Tibial artery (tissue), 4 donors: ENCODE measurements at regions not wholly inside any gene's neighbourhood (a gene's known extent, or its start where the extent isn't known, plus 50 kb on each side); places are given as distances from the start of the nearest gene placed in this dataset.

Experiments
- DNase-seq, 2 donors: peaks; one replicate each; pipeline ENCODE4 v3.0.0-alpha.2; 2019
- H3K27ac ChIP-seq, 2 donors: fragments of 200-600 bp; sonication (generic) in 1 of 2; 1 replicate in 1 of 2; 2 replicates in 1 of 2; pipeline ENCODE4 v1.5.1; 2018 to 2019; ENCODE audit warnings: mild to moderate bottlenecking in 1 of 2
- H3K27me3 ChIP-seq, 2 donors: fragments of 200-600 bp; sonication (generic) in 1 of 2; one replicate each; pipeline versions ENCODE4 v1.5.1 to v1.6.0; 2016 to 2019
- H3K36me3 ChIP-seq, 3 donors: fragments of 200-600 bp; sonication (generic) in 2 of 3; one replicate each; pipeline ENCODE4 v1.5.1; 2016 to 2019; ENCODE audit warnings: mild to moderate bottlenecking in 2 of 3
- H3K4me1 ChIP-seq, 4 donors: fragments of 200-600 bp; sonication (generic) in 2 of 4; 1 replicate in 3 of 4; 2 replicates in 1 of 4; pipeline ENCODE4 v1.5.1; 2016 to 2019
- H3K4me3 ChIP-seq, 2 donors: fragments of 200-600 bp; sonication (generic) in 1 of 2; 1 replicate in 1 of 2; 2 replicates in 1 of 2; pipeline ENCODE4 v1.5.1; 2018 to 2019; ENCODE audit warnings: mild to moderate bottlenecking in 2 of 2
- H3K9me3 ChIP-seq, 3 donors: fragments of 200-600 bp; sonication (generic) in 1 of 3; one replicate each; pipeline ENCODE4 v1.5.1; 2016 to 2019
- intact Hi-C: fragments of 100-400 bp; cut with DNase I; formaldehyde crosslinking; loops from one replicate; pipeline ENCODE4 v1.15.0; 2023; ENCODE audit warnings: low total_unique reads
- TF ChIP-seq, protein P1 (sequence below), 2 experiments: fragments of 200-600 bp in 1 of 2; fragments of 450-650 bp in 1 of 2; IDR thresholded peaks; one replicate each; pipeline ENCODE4 v1.5.1; 2017 to 2019; ENCODE audit warnings: antibody characterized with exemption in 2 of 2, mild to moderate bottlenecking in 1 of 2, moderate library complexity in 1 of 2

DNA sequence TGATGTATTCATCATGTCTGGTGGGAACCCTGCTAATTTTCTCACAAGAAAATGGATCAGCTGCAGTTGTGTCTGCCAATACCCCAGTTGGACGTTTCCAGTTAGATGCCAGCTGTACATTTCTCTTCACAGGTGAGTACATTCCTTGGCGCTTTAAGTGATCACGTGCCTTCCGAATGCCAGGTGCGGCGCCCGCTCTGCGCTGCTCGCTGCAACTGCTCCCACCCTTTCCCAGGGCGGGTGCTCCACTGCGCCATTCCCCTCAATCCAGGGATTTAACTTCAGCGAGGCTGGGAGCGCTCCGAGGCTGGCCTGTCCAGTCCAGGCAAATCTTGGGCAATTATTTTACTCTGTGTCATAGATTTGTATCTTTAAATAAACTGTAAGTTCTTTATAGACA, 225.0 kb upstream of the RAB6C start:
- intact Hi-C loops, result no loop called here
- no peaks in the 10 kb centered on the region for H3K36me3 ChIP-seq
- no peak overlapping the region for H3K27ac ChIP-seq
- H3K27me3 ChIP-seq, result no peaks in the 10 kb centered on the region
- no peaks in the 10 kb centered on the region for H3K9me3 ChIP-seq
- H3K4me1 ChIP-seq, result peaks cover 0 to 10% (median 3%) of the 10 kb centered on the region in 4 donors
- no peak overlapping the region for H3K4me3 ChIP-seq
- DNase-seq, result no peak
- TF ChIP-seq, protein P1, sequence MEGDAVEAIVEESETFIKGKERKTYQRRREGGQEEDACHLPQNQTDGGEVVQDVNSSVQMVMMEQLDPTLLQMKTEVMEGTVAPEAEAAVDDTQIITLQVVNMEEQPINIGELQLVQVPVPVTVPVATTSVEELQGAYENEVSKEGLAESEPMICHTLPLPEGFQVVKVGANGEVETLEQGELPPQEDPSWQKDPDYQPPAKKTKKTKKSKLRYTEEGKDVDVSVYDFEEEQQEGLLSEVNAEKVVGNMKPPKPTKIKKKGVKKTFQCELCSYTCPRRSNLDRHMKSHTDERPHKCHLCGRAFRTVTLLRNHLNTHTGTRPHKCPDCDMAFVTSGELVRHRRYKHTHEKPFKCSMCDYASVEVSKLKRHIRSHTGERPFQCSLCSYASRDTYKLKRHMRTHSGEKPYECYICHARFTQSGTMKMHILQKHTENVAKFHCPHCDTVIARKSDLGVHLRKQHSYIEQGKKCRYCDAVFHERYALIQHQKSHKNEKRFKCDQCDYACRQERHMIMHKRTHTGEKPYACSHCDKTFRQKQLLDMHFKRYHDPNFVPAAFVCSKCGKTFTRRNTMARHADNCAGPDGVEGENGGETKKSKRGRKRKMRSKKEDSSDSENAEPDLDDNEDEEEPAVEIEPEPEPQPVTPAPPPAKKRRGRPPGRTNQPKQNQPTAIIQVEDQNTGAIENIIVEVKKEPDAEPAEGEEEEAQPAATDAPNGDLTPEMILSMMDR (IDR thresholded peaks at IDR 0.05), result no peak

DNA sequence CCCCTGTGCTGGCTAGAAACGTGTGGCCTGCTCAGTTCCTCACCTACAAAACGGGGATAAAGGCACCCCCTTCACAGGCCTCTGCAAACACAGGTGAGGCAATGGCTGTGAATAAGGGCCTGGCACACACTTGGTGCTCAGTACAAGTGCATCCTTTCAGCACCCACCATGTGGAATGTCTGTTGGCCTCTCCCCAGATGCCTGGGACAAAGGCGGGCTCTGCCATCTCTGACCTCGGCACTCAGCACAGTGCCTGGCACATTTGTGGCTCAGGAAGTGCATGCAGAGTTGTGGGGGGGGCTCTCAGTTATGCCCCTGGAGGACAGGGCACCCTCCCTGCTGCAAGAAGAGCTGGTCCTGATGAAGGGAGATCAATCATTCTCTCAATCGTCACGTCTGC, 224.6 kb upstream of the RAB6C start:
- no peak overlapping the region for H3K4me3 ChIP-seq
- H3K4me1 ChIP-seq, result peaks cover 0 to 10% (median 3%) of the 10 kb centered on the region in 4 donors
- no peak overlapping the region for H3K27ac ChIP-seq
- no peaks in the 10 kb centered on the region for H3K36me3 ChIP-seq
- no peak for DNase-seq
- no peaks in the 10 kb centered on the region for H3K9me3 ChIP-seq
- intact Hi-C loops, result no loop called here
- no peaks in the 10 kb centered on the region for H3K27me3 ChIP-seq
- TF ChIP-seq, protein P1 (IDR thresholded peaks at IDR 0.05), result no peak

DNA sequence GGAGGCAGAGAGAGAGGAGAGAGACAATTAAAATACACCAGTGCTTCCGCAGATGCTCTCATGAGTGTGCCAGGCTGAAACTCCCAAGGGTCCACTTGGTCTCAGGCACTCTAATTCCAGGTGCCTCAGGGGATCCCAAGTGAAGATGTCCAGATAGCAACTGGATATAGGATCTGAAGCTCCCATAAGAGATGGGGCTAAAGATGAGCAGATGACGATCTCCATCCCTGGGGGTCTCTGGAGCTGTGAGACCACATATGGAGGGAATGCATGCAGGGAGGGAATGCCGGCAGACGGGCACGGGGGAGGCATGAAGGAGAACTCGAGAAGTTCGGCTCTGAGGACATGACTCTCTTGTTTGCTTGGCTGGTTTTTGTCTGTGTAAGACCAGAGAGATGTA, 223.7 kb upstream of the RAB6C start:
- Histone ChIP-seq H3K27me3 (no peaks in the 10 kb centered on the region), H3K4me1 (peaks cover 0 to 10% (median 3%) of the 10 kb centered on the region in 4 donors), H3K36me3 (no peaks in the 10 kb centered on the region), H3K27ac (no peak overlapping the region), H3K9me3 (no peaks in the 10 kb centered on the region), H3K4me3 (no peak overlapping the region)
- DNase-seq, result peak in 1 of 2 donors; percentile 28
- intact Hi-C loops, result no loop called here
- TF ChIP-seq, protein P1 (IDR thresholded peaks at IDR 0.05), result no peak

DNA sequence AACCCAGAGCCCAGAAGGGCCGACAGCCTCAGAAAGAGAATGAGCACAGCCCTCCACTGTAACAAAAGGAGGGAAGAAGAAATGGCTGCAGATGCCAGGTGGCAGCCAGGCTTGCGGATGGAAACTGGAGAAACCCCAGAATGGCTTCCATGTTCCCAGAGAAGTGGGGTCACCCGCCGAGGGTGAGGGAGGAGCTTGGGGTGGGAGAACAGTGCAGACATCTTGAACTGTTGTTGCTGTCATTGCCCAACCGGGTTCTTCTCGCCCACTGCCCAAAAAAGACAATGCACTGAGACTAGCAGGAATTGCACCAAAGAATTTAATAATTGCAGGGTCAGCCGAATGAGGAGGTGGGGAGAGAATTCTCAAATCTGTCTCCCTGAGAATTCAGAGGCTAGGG, 223.2 kb upstream of the RAB6C start:
- Histone ChIP-seq H3K9me3 (no peaks in the 10 kb centered on the region), H3K27ac (no peak overlapping the region), H3K4me3 (no peak overlapping the region), H3K4me1 (peaks cover 0 to 10% (median 3%) of the 10 kb centered on the region in 4 donors), H3K36me3 (no peaks in the 10 kb centered on the region), H3K27me3 (no peaks in the 10 kb centered on the region)
- no peak for DNase-seq
- intact Hi-C loops, result no loop called here
- TF ChIP-seq, protein P1 (IDR thresholded peaks at IDR 0.05), result no peak

DNA sequence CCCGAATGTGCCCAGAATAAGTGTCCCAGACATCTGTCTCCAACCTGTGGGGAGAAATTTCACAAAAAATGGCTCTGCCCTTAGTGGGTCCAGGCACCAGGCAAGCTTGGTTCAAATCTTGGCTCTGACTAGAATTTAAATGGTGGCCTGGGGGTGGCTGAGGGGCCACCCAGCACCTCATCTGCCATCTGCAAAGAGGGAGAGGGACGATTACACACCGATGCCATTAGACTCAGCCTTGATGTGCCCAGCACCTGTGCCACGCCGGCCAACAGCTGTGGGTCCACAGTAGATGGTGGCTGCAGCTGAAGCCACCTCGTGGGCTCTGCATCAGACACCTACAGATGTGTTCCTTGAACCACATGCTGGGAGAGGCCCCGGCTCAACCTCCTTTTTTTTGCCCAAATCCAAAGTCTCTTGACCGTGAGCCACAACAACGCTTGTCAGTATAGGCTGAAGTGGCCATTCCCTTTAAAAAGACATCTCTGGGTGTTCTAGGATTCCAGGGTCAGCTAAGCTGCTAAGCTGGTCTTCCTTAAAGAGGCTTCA, 222.0 kb upstream of the RAB6C start:
- TF ChIP-seq, protein P1 (IDR thresholded peaks at IDR 0.05), result no peak
- Histone ChIP-seq H3K27me3 (no peaks in the 10 kb centered on the region), H3K9me3 (no peaks in the 10 kb centered on the region), H3K36me3 (no peaks in the 10 kb centered on the region), H3K4me1 (peaks cover 0 to 10% (median 3%) of the 10 kb centered on the region in 4 donors), H3K4me3 (no peak overlapping the region), H3K27ac (no peak overlapping the region)
- DNase-seq, result peak in 1 of 2 donors; percentile 27
- intact Hi-C loops, result no loop called here
